IMR-90 (cell line): ENCODE measurements at regions not wholly inside any gene's neighbourhood (a gene's known extent, or its start where the extent isn't known, plus 50 kb on each side); places are given as distances from the start of the nearest gene placed in this dataset.

Source experiments
- CEBPB ChIP-seq: IDR thresholded peaks from 2 replicates; pipeline ENCODE4 v1.6.1; 2012; ENCODE audit warnings: low read depth, low read length, improper control_type of control experiment
- MXI1 ChIP-seq: IDR thresholded peaks from 2 replicates; pipeline ENCODE4 v1.6.1; 2012; ENCODE audit warnings: low read depth, mild to moderate bottlenecking, low read length, moderate library complexity, borderline replicate concordance
- POLR2A ChIP-seq: IDR thresholded peaks from 2 replicates; pipeline ENCODE4 v1.6.1; 2012; ENCODE audit warnings: mild to moderate bottlenecking, low read depth, low read length
- RAD21 ChIP-seq: IDR thresholded peaks from 2 replicates; pipeline ENCODE4 v1.6.1; 2012; ENCODE audit warnings: low read length, improper control_type of control experiment
- TF ChIP-seq, protein P1 (sequence below): conservative IDR thresholded peaks from 2 replicates; pipeline ENCODE4 v1.5.1; 2012; ENCODE audit warnings: mild to moderate bottlenecking, low read depth, low read length, improper control_type of control experiment
- TF ChIP-seq, protein P2 (sequence below): fragments of 150-350 bp; IDR thresholded peaks from 2 replicates; pipeline ENCODE4 v1.6.1; 2017; ENCODE audit warnings: mild to moderate bottlenecking, antibody characterized with exemption, low read length, low read depth

DNA sequence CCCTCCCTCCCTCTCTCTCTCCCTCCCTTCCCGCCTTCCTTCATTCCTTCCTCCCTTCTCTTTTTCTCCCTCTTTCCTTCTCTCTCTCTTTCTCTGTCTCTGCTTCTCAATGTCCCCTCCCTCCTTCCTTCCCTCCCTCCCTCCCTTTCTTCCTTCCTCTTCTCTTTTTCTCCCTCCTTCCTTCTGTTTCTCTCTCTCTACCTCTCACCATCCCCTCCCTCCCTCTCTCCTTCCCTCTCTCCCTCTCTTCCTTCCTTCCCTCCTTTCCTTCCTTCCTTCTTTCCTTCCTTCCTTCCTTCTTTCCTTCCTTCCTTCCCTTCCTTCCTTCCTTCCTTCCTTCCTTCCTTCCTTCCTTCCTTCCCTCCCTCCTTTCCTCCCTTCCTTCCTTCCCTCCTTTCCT lies 504.6 kb downstream of the EPHA3 start:
- TF ChIP-seq CEBPB = no peak
- TF ChIP-seq, protein P1, sequence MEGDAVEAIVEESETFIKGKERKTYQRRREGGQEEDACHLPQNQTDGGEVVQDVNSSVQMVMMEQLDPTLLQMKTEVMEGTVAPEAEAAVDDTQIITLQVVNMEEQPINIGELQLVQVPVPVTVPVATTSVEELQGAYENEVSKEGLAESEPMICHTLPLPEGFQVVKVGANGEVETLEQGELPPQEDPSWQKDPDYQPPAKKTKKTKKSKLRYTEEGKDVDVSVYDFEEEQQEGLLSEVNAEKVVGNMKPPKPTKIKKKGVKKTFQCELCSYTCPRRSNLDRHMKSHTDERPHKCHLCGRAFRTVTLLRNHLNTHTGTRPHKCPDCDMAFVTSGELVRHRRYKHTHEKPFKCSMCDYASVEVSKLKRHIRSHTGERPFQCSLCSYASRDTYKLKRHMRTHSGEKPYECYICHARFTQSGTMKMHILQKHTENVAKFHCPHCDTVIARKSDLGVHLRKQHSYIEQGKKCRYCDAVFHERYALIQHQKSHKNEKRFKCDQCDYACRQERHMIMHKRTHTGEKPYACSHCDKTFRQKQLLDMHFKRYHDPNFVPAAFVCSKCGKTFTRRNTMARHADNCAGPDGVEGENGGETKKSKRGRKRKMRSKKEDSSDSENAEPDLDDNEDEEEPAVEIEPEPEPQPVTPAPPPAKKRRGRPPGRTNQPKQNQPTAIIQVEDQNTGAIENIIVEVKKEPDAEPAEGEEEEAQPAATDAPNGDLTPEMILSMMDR = no peak
- no peak for TF ChIP-seq RAD21
- no peak for TF ChIP-seq MXI1
- TF ChIP-seq, protein P2, sequence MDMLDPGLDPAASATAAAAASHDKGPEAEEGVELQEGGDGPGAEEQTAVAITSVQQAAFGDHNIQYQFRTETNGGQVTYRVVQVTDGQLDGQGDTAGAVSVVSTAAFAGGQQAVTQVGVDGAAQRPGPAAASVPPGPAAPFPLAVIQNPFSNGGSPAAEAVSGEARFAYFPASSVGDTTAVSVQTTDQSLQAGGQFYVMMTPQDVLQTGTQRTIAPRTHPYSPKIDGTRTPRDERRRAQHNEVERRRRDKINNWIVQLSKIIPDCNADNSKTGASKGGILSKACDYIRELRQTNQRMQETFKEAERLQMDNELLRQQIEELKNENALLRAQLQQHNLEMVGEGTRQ = no peak
- TF ChIP-seq POLR2A = no peak
